ENCODE measurements at regions not wholly inside any gene's neighbourhood (a gene's known extent, or its start where the extent isn't known, plus 50 kb on each side); places are given as distances from the start of the nearest gene placed in this dataset.

DNA sequence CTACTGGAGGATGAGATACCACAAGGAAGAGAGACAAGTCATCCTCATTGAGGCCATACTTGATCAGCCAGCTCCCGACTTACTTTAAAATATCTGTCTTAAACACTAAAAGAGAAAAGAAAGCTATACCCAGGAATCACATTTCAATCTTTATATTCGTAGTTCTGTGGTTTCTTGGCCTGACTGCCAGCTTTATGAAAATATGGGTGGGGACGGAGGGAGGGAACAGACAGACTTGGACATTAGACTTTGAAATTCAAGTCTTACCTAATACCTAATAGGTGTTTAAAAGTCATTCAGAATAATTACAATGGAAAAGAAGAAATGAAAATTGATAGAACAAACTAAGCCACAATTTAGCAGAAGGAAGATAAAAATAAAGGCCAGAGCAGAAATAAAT, 604.8 kb upstream of the RORB start:
- TF ChIP-seq, protein P1, sequence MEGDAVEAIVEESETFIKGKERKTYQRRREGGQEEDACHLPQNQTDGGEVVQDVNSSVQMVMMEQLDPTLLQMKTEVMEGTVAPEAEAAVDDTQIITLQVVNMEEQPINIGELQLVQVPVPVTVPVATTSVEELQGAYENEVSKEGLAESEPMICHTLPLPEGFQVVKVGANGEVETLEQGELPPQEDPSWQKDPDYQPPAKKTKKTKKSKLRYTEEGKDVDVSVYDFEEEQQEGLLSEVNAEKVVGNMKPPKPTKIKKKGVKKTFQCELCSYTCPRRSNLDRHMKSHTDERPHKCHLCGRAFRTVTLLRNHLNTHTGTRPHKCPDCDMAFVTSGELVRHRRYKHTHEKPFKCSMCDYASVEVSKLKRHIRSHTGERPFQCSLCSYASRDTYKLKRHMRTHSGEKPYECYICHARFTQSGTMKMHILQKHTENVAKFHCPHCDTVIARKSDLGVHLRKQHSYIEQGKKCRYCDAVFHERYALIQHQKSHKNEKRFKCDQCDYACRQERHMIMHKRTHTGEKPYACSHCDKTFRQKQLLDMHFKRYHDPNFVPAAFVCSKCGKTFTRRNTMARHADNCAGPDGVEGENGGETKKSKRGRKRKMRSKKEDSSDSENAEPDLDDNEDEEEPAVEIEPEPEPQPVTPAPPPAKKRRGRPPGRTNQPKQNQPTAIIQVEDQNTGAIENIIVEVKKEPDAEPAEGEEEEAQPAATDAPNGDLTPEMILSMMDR (conservative IDR thresholded peaks at IDR 0.05) = no peak
- no peak for DNase-seq (ENCODE audit: low read depth, low spot score)

DNA sequence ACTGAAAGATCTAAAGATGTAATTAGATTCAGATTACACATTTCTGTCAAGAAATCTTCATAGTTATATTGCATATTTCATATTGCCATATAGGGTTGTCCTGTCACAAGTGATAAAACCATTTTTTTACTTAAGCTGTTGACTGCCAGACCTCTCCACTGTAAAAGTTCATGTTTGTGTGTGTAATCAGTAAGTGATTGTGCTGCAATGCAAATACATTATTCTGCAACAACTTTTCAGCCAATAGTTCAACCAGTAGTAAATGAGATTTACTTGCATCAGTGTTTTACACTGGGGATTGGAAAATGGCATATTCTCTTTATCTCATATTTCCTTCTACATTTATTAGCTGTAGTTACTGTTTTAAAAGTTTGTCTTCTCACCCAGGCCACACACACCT, 603.9 kb upstream of the RORB start:
- Mint-ChIP-seq H3K27ac (ENCODE audit: unreplicated experiment) (no peak overlapping the region), H3K27me3 (ENCODE audit: low read depth) (no peaks in the 10 kb centered on the region), H3K36me3 (ENCODE audit: low read depth) (no peaks in the 10 kb centered on the region), H3K4me1 (no peaks in the 10 kb centered on the region), H3K9me3 (peaks cover 2% of the 10 kb centered on the region), H3K4me3 (no peak overlapping the region)
- DNase-seq (ENCODE audit: low read depth, low spot score) = no peak
- TF ChIP-seq, protein P1 (conservative IDR thresholded peaks at IDR 0.05) = no peak

More for the DNA sequence above, 604.8 kb upstream of the RORB start:
- Mint-ChIP-seq H3K9me3 (peaks cover 2% of the 10 kb centered on the region), H3K27ac (ENCODE audit: unreplicated experiment) (no peak overlapping the region), H3K4me1 (no peaks in the 10 kb centered on the region), H3K36me3 (ENCODE audit: low read depth) (no peaks in the 10 kb centered on the region), H3K27me3 (ENCODE audit: low read depth) (no peaks in the 10 kb centered on the region), H3K4me3 (no peak overlapping the region)

DNA sequence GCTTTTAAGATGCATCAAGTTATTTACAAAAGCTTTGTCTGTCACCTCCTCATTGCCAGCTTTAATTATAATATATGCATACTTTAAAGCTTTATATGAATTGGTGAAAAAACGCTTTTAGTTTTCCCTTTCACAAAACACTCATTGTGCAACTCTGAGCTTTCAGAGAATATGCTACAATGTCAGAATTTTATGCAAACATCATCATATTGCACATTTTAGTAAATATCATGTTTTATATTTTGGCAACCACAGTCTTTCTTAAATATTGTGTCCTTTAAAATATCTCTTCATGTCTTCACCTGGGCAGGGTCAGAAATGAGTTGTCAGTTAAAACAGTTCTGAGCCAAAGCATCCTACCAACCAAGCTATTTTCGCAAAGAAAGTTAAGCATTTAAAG, 601.1 kb upstream of the RORB start:
- H3K27me3 Mint-ChIP-seq (ENCODE audit: low read depth) = no peaks in the 10 kb centered on the region
- no peak overlapping the region for H3K27ac Mint-ChIP-seq (ENCODE audit: unreplicated experiment)
- no peaks in the 10 kb centered on the region for H3K36me3 Mint-ChIP-seq (ENCODE audit: low read depth)
- TF ChIP-seq, protein P1 (conservative IDR thresholded peaks at IDR 0.05) = no peak
- no peaks in the 10 kb centered on the region for H3K4me1 Mint-ChIP-seq
- no peak overlapping the region for H3K4me3 Mint-ChIP-seq
- H3K9me3 Mint-ChIP-seq = peaks cover 2% of the 10 kb centered on the region
- no peak for DNase-seq (ENCODE audit: low read depth, low spot score)

DNA sequence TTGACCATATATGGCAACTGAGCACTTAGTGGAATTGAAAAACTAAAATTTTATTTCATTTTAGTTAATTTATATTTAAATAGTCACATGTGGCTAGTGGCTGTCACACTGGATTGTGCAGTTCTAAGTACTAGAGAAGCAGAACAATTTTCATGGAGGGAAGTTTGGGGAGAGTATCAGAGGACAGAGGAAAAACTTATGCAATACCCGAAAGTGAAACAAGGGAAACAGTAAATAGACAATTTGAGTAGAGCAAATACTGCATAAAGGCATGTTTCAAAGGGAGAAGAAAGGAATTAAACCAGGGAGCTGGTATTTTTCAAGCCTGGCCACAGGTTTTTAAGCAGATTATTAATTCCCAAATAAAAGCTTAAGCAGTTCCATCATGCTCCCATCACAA, 590.5 kb upstream of the RORB start:
- Mint-ChIP-seq H3K27ac (ENCODE audit: unreplicated experiment) (no peak overlapping the region), H3K4me1 (no peaks in the 10 kb centered on the region), H3K4me3 (no peak overlapping the region), H3K9me3 (no peaks in the 10 kb centered on the region), H3K27me3 (ENCODE audit: low read depth) (no peaks in the 10 kb centered on the region), H3K36me3 (ENCODE audit: low read depth) (no peaks in the 10 kb centered on the region)
- DNase-seq (ENCODE audit: low read depth, low spot score) = no peak
- TF ChIP-seq, protein P1 (conservative IDR thresholded peaks at IDR 0.05) = no peak

DNA sequence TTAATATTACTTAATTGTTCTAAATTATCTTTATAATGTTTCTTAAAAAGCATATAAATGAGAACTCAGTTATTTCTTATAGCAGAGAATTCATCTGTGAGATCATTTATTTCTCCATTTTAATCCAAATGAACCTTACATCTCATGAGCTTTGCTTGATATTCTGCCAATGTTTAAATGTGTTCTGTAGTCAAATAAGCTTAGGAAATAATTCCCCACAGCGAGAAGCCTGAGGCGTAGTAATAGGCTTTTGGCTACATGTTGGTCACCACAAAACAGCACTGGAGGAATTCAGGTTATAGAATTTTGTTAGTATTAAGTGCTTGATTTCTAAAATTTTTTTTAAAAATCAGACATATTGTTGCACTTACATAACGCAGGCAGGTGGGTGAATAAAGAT, 585.3 kb upstream of the RORB start:
- Mint-ChIP-seq H3K4me1 (no peaks in the 10 kb centered on the region), H3K27me3 (ENCODE audit: low read depth) (no peaks in the 10 kb centered on the region), H3K9me3 (no peaks in the 10 kb centered on the region), H3K36me3 (ENCODE audit: low read depth) (no peaks in the 10 kb centered on the region), H3K27ac (ENCODE audit: unreplicated experiment) (no peak overlapping the region), H3K4me3 (no peak overlapping the region)
- TF ChIP-seq, protein P1 (conservative IDR thresholded peaks at IDR 0.05) = no peak
- DNase-seq (ENCODE audit: low read depth, low spot score) = no peak

Data from neural crest cell (in vitro differentiated cells).